ENCODE measurements at regions not wholly inside any gene's neighbourhood (a gene's known extent, or its start where the extent isn't known, plus 50 kb on each side); places are given as distances from the start of the nearest gene placed in this dataset.

DNA sequence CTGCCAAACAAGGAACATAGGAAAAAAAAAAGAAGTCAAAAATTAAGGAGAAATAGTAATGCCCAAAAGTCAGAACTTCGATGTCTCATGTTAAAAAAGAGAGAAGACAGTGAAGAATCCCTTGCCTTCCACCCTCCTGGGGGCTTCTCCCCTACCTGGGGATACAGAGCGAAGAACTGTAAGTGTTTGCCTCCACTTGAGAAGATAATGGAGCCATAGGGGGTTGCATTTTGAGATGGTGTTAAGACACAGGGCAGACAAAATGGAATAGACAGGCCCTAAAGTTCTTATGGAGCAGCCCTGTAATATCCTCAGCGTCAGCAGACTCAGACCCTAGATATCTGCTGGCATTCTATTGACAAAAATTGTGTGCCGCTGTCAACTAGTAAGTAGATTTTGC, 222.2 kb upstream of the MAP3K7 start:
- TF ChIP-seq CTCF (IDR thresholded peaks at IDR 0.05; ENCODE audit: poor library complexity) (no peak), EZH2phosphoT487 (IDR thresholded peaks at IDR 0.05; ENCODE audit: low read depth, severe bottlenecking, unreplicated experiment) (no peak), EZH2 (IDR thresholded peaks at IDR 0.05; ENCODE audit: borderline replicate concordance) (no peak)

Data from hepatocyte (in vitro differentiated cells).